Fibroblast of mammary gland (primary cell): ENCODE measurements at regions not wholly inside any gene's neighbourhood (a gene's known extent, or its start where the extent isn't known, plus 50 kb on each side); places are given as distances from the start of the nearest gene placed in this dataset.

Experiments used
- DNase-seq: peaks from one replicate; pipeline ENCODE4 v3.0.0-alpha.2; 2010; ENCODE audit warnings: low read depth
- H3K4me3 ChIP-seq: 2 replicates; pipeline ENCODE4 v1.5.1; 2011; ENCODE audit warnings: low read depth, mild to moderate bottlenecking, low read length, moderate library complexity; ENCODE audit not compliant: control insufficient read depth
- CTCF ChIP-seq: conservative IDR thresholded peaks from 2 replicates; pipeline ENCODE4 v1.5.1; 2011; ENCODE audit warnings: low read depth, low read length, inconsistent platforms; ENCODE audit not compliant: control insufficient read depth, insufficient read depth

GRCh38 chr5:107257885-107258520 lies 412.7 kb downstream of the EFNA5 start:
- no peak overlapping the region for H3K4me3 ChIP-seq
- no peak for DNase-seq
- no peak for TF ChIP-seq CTCF

- DNase-seq: no peak
- no peak overlapping the region for H3K4me3 ChIP-seq
- no peak for TF ChIP-seq CTCF
Measured at GRCh38 chr5:107254902-107255234, 415.9 kb downstream of the EFNA5 start.

- no peak for TF ChIP-seq CTCF
- H3K4me3 ChIP-seq: no peak overlapping the region
- no peak for DNase-seq
Measured at GRCh38 chr5:107254214-107254901, 416.4 kb downstream of the EFNA5 start.

GRCh38 chr5:107253246-107253645 lies 417.5 kb downstream of the EFNA5 start:
- DNase-seq: no peak
- TF ChIP-seq CTCF: no peak

GRCh38 chr5:107251151-107251550 lies 419.6 kb downstream of the EFNA5 start:
- TF ChIP-seq CTCF: no peak
- no peak for DNase-seq

More at GRCh38 chr5:107253246-107253645, 417.5 kb downstream of the EFNA5 start:
- H3K4me3 ChIP-seq: no peak overlapping the region

GRCh38 chr5:107248066-107248695 lies 422.6 kb downstream of the EFNA5 start:
- no peak overlapping the region for H3K4me3 ChIP-seq
- peak; percentile 58 for DNase-seq
- TF ChIP-seq CTCF: peak; percentile 83

More at GRCh38 chr5:107251151-107251550, 419.6 kb downstream of the EFNA5 start:
- no peak overlapping the region for H3K4me3 ChIP-seq
